Suprapubic skin (tissue), 4 donors: ENCODE measurements at regions not wholly inside any gene's neighbourhood (a gene's known extent, or its start where the extent isn't known, plus 50 kb on each side); places are given as distances from the start of the nearest gene placed in this dataset.

Experiments used
- EP300 ChIP-seq: sonication (generic); formaldehyde crosslinking; IDR thresholded peaks from one replicate; pipeline ENCODE4 v1.6.1; 2017; ENCODE audit warnings: antibody characterized with exemption
- POLR2A ChIP-seq, 2 donors: fragments of 450-650 bp; IDR thresholded peaks; one replicate each; pipeline ENCODE4 v1.6.1; 2017; ENCODE audit warnings: antibody characterized with exemption in 2 of 2, mild to moderate bottlenecking in 2 of 2, moderate library complexity in 2 of 2
- POLR2AphosphoS5 ChIP-seq, 3 donors: sonication (generic); formaldehyde crosslinking; IDR thresholded peaks; one replicate each; pipeline ENCODE4 v1.6.1; 2017; ENCODE audit warnings: antibody characterized with exemption in 3 of 3
- TF ChIP-seq, protein P1 (sequence below), 2 donors: fragments of 200-600 bp in 1 of 2; fragments of 450-650 bp in 1 of 2; sonication (generic) in 1 of 2; IDR thresholded peaks; one replicate each; pipeline ENCODE4 v1.5.1; 2016 to 2019; ENCODE audit warnings: antibody characterized with exemption in 2 of 2, mild to moderate bottlenecking in 1 of 2, moderate library complexity in 1 of 2

- TF ChIP-seq, protein P1, sequence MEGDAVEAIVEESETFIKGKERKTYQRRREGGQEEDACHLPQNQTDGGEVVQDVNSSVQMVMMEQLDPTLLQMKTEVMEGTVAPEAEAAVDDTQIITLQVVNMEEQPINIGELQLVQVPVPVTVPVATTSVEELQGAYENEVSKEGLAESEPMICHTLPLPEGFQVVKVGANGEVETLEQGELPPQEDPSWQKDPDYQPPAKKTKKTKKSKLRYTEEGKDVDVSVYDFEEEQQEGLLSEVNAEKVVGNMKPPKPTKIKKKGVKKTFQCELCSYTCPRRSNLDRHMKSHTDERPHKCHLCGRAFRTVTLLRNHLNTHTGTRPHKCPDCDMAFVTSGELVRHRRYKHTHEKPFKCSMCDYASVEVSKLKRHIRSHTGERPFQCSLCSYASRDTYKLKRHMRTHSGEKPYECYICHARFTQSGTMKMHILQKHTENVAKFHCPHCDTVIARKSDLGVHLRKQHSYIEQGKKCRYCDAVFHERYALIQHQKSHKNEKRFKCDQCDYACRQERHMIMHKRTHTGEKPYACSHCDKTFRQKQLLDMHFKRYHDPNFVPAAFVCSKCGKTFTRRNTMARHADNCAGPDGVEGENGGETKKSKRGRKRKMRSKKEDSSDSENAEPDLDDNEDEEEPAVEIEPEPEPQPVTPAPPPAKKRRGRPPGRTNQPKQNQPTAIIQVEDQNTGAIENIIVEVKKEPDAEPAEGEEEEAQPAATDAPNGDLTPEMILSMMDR (IDR thresholded peaks at IDR 0.05) = no peak
- TF ChIP-seq EP300 (no peak), POLR2A (IDR thresholded peaks at IDR 0.05) (no peak), POLR2AphosphoS5 (IDR thresholded peaks at IDR 0.05) (no peak)
Measured at GRCh38 chr3:148149556-148149955, 548.1 kb upstream of the AGTR1 start.
